ENCODE measurements at regions not wholly inside any gene's neighbourhood (a gene's known extent, or its start where the extent isn't known, plus 50 kb on each side); places are given as distances from the start of the nearest gene placed in this dataset.

DNA sequence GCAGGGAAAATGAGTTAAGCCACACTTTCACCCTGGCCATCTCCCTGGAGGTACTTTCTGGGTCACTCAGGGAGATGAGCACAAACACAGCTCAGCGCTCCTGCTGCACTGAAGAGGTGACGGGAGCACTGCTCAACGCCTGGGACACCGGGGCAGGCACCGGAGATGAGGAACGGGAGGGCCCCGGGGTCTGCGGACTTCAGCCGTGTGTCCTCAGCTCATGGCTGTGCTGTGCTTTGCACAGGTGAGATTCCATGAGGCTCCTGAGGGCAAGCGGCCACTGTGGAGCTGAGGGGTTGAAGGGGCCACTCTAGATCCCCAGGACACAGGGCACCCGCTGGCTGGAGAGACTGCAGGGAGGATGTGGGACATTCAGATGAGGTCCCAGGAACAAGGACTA lies 234.2 kb upstream of the EXOC2 start:
- Mint-ChIP-seq H3K27ac (no peak overlapping the region), H3K36me3 (ENCODE audit: low read depth) (no peaks in the 10 kb centered on the region), H3K4me3 (no peak overlapping the region), H3K27me3 (ENCODE audit: low read depth) (peaks cover 25% of the 10 kb centered on the region), H3K9me3 (peaks cover 18% of the 10 kb centered on the region), H3K4me1 (no peaks in the 10 kb centered on the region)
- TF ChIP-seq, protein P1, sequence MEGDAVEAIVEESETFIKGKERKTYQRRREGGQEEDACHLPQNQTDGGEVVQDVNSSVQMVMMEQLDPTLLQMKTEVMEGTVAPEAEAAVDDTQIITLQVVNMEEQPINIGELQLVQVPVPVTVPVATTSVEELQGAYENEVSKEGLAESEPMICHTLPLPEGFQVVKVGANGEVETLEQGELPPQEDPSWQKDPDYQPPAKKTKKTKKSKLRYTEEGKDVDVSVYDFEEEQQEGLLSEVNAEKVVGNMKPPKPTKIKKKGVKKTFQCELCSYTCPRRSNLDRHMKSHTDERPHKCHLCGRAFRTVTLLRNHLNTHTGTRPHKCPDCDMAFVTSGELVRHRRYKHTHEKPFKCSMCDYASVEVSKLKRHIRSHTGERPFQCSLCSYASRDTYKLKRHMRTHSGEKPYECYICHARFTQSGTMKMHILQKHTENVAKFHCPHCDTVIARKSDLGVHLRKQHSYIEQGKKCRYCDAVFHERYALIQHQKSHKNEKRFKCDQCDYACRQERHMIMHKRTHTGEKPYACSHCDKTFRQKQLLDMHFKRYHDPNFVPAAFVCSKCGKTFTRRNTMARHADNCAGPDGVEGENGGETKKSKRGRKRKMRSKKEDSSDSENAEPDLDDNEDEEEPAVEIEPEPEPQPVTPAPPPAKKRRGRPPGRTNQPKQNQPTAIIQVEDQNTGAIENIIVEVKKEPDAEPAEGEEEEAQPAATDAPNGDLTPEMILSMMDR (IDR thresholded peaks at IDR 0.05; ENCODE audit: unreplicated experiment in 3 of 3), result no peak

DNA sequence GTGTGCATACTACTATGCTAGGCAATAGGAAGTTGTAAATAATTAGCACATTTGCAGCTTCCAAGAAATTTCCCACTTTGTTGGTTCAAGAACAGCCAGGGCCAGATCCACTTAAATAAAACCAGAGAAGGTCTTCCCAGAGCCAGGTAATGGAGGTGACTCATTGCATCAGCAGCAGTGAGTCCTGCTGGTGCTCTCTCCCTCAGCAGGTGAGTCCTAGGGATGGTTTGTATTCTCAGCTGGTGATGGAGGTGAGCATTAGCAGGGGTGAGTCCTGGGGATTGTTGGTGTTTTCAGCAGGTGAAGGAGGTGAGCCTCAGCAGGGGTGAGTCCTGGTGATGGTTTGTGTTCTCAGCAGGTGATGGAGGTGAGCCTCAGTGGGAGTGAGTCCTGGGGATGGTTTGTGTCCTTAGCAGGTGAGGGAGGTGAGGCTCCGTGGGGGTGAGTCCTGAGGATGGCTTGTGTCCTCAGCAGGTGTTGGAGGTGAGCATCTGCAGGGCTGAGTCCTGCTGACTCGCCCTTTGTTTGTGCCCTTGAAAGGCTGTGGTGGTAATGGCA lies 232.8 kb upstream of the EXOC2 start:
- peak overlapping the region in 1 of 3 experiments; percentile 80 for H3K27ac Mint-ChIP-seq
- H3K27me3 Mint-ChIP-seq (ENCODE audit: low read depth), result peaks cover 28% of the 10 kb centered on the region
- no peak overlapping the region for H3K4me3 Mint-ChIP-seq
- no peaks in the 10 kb centered on the region for H3K4me1 Mint-ChIP-seq
- TF ChIP-seq, protein P1 (IDR thresholded peaks at IDR 0.05; ENCODE audit: unreplicated experiment in 3 of 3), result no peak
- H3K36me3 Mint-ChIP-seq (ENCODE audit: low read depth), result peaks cover 3% of the 10 kb centered on the region
- H3K9me3 Mint-ChIP-seq, result peaks cover 28% of the 10 kb centered on the region

DNA sequence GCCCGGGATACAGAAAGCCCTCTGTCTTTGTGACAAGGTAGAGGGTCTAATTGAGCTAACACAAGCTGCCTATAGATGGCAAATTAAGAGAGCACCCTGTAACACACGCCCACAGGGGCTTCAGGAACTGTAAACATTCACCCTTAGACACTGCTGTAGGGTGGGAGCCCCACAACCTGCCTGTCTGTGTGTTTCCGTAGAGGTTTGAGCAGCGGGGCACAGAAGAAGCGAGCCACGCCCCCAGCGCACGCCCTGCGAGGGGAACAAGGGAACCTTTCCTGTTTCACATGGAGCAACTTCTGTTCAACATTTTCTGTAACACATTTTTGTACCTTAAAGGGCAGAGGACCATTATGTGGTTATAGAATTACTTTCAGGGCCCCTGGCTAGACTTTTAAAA lies 231.7 kb upstream of the EXOC2 start:
- Mint-ChIP-seq H3K36me3 (ENCODE audit: low read depth) (peaks cover 6% of the 10 kb centered on the region), H3K4me1 (no peaks in the 10 kb centered on the region)

DNA sequence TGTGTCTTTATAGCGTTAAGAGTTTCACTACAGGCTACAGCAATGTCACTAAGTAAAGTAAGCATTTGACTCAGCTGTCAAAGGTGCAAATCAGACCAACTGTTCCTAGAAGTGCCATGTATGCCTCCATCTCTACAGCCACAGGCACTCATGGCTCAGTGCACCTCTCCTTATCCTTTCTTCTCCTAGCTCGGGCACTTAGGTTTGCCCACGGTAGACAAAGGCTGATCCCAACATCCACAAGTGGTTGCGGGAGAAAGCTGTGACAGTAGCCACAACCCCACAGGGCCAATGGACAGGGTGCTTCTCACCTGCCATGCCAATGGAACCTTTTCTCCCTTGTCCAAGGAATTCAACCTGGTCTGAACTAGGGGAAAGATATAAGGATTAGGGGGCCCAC lies 228.5 kb upstream of the EXOC2 start:
- peaks cover 6% of the 10 kb centered on the region for H3K36me3 Mint-ChIP-seq (ENCODE audit: low read depth)
- no peak overlapping the region for H3K4me3 Mint-ChIP-seq
- TF ChIP-seq, protein P1 (IDR thresholded peaks at IDR 0.05; ENCODE audit: unreplicated experiment in 3 of 3), result no peak
- H3K4me1 Mint-ChIP-seq, result no peaks in the 10 kb centered on the region
- peaks cover 28% of the 10 kb centered on the region for H3K27me3 Mint-ChIP-seq (ENCODE audit: low read depth)
- H3K27ac Mint-ChIP-seq, result no peak overlapping the region
- peaks cover 47% of the 10 kb centered on the region for H3K9me3 Mint-ChIP-seq

More for the DNA sequence above, 231.7 kb upstream of the EXOC2 start:
- peaks cover 36% of the 10 kb centered on the region for H3K9me3 Mint-ChIP-seq
- TF ChIP-seq, protein P1 (IDR thresholded peaks at IDR 0.05; ENCODE audit: unreplicated experiment in 3 of 3), result no peak
- peak overlapping the region in 1 of 3 experiments; percentile 80 for H3K27ac Mint-ChIP-seq
- peaks cover 28% of the 10 kb centered on the region for H3K27me3 Mint-ChIP-seq (ENCODE audit: low read depth)
- no peak overlapping the region for H3K4me3 Mint-ChIP-seq

DNA sequence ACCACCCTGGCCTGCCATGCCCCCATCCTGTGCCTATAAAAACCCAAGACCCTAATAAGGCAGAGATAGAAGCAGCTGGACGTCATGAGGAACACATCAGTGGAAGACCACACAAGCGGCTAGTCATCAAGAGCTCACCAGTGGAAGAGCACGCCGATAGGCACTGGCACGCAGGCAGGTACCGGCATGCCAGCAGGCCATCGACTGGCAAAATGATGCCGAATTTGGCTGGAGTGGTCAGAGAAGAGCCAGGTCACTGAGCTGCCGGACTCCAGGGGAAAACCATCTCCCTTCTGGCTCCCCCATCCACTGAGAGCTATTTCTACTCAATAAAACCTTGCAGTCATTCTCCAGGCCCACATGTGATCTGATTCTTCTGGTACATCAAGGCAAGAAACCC lies 227.6 kb upstream of the EXOC2 start:
- Mint-ChIP-seq H3K9me3 (peaks cover 50% of the 10 kb centered on the region), H3K36me3 (ENCODE audit: low read depth) (peaks cover 6% of the 10 kb centered on the region), H3K4me1 (no peaks in the 10 kb centered on the region), H3K4me3 (no peak overlapping the region), H3K27ac (no peak overlapping the region), H3K27me3 (ENCODE audit: low read depth) (peaks cover 21% of the 10 kb centered on the region)
- TF ChIP-seq, protein P1 (IDR thresholded peaks at IDR 0.05; ENCODE audit: unreplicated experiment in 3 of 3), result no peak

DNA sequence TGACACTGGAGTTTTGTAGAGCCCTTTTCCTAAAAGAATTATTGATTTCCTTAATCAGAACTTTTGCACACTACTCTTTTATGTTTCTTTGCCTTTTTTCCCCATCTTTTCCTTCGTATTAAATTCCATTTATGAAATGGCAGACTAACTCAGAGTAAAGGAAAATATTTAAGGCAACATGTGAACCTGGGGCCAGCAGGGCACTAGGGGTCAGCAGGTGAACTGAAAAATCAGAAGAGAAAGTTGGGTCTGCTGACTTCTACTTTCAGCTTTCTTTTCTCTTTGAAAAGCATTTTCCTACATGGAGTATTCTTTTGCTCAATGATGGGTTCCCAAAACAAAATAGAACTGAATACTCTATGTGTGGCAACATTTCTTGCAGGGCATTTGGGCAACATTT lies 226.6 kb upstream of the EXOC2 start:
- Mint-ChIP-seq H3K4me1 (no peaks in the 10 kb centered on the region), H3K9me3 (peaks cover 50% of the 10 kb centered on the region), H3K4me3 (no peak overlapping the region), H3K27ac (no peak overlapping the region), H3K36me3 (ENCODE audit: low read depth) (peaks cover 6% of the 10 kb centered on the region), H3K27me3 (ENCODE audit: low read depth) (peaks cover 14% of the 10 kb centered on the region)
- TF ChIP-seq, protein P1 (IDR thresholded peaks at IDR 0.05; ENCODE audit: unreplicated experiment in 3 of 3), result no peak

Data from nephron (organoid).